ENCODE measurements at regions not wholly inside any gene's neighbourhood (a gene's known extent, or its start where the extent isn't known, plus 50 kb on each side); places are given as distances from the start of the nearest gene placed in this dataset.

GRCh38 chr13:65063753-65064152 lies 2166.4 kb downstream of the PCDH9 start:
- H3K9me3 ChIP-seq (ENCODE audit: control insufficient read depth, insufficient read depth, low read depth, low read length): no peaks in the 10 kb centered on the region
- no peaks in the 10 kb centered on the region for H3K36me3 ChIP-seq (ENCODE audit: control insufficient read depth, insufficient read depth, low read length)
- no peaks in the 10 kb centered on the region for H3K4me1 ChIP-seq (ENCODE audit: control insufficient read depth, insufficient read depth, low read length)
- no peak overlapping the region for H3K27ac ChIP-seq (ENCODE audit: low read depth, low read length)
- no peaks in the 10 kb centered on the region for H3K27me3 ChIP-seq (ENCODE audit: control insufficient read depth, insufficient read depth, low read length)
- H3K9ac ChIP-seq (ENCODE audit: low read length): no peak overlapping the region
- no peak overlapping the region for H3K4me3 ChIP-seq (ENCODE audit: low read depth, low read length)

- H3K9ac ChIP-seq (ENCODE audit: low read length): no peak overlapping the region
- H3K27me3 ChIP-seq (ENCODE audit: control insufficient read depth, insufficient read depth, low read length): no peaks in the 10 kb centered on the region
- no peaks in the 10 kb centered on the region for H3K36me3 ChIP-seq (ENCODE audit: control insufficient read depth, insufficient read depth, low read length)
- no peaks in the 10 kb centered on the region for H3K4me1 ChIP-seq (ENCODE audit: control insufficient read depth, insufficient read depth, low read length)
- no peak overlapping the region for H3K27ac ChIP-seq (ENCODE audit: low read depth, low read length)
- no peaks in the 10 kb centered on the region for H3K9me3 ChIP-seq (ENCODE audit: control insufficient read depth, insufficient read depth, low read depth, low read length)
- no peak overlapping the region for H3K4me3 ChIP-seq (ENCODE audit: low read depth, low read length)
Measured at GRCh38 chr13:65057986-65058385, 2172.2 kb downstream of the PCDH9 start.

DNA sequence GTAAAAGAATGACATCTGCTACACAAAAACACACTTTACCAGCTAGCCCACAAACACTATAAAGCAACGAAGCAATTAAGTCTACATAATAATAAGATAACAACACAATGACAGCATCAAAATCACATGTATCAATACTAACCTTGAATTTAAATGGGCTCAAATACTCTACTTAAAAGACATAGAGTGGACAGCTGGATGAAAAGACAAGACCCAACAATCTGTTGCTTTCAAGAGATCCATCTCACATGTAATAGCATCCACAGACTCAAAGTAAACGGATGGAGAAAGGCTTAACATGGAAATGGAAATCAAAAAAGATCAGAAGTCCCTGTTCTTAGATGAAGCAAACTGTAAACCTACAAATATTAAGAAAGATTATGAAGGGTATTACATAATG lies 2175.9 kb downstream of the PCDH9 start:
- no peaks in the 10 kb centered on the region for H3K4me1 ChIP-seq (ENCODE audit: control insufficient read depth, insufficient read depth, low read length)
- H3K36me3 ChIP-seq (ENCODE audit: control insufficient read depth, insufficient read depth, low read length): no peaks in the 10 kb centered on the region
- H3K9me3 ChIP-seq (ENCODE audit: control insufficient read depth, insufficient read depth, low read depth, low read length): no peaks in the 10 kb centered on the region
- no peak overlapping the region for H3K9ac ChIP-seq (ENCODE audit: low read length)
- no peak overlapping the region for H3K27ac ChIP-seq (ENCODE audit: low read depth, low read length)
- no peak overlapping the region for H3K4me3 ChIP-seq (ENCODE audit: low read depth, low read length)
- H3K27me3 ChIP-seq (ENCODE audit: control insufficient read depth, insufficient read depth, low read length): no peaks in the 10 kb centered on the region

- H3K9ac ChIP-seq (ENCODE audit: low read length): no peak overlapping the region
- no peaks in the 10 kb centered on the region for H3K9me3 ChIP-seq (ENCODE audit: control insufficient read depth, insufficient read depth, low read depth, low read length)
- H3K4me1 ChIP-seq (ENCODE audit: control insufficient read depth, insufficient read depth, low read length): no peaks in the 10 kb centered on the region
- H3K27ac ChIP-seq (ENCODE audit: low read depth, low read length): no peak overlapping the region
- no peaks in the 10 kb centered on the region for H3K27me3 ChIP-seq (ENCODE audit: control insufficient read depth, insufficient read depth, low read length)
- H3K4me3 ChIP-seq (ENCODE audit: low read depth, low read length): no peak overlapping the region
- no peaks in the 10 kb centered on the region for H3K36me3 ChIP-seq (ENCODE audit: control insufficient read depth, insufficient read depth, low read length)
Measured at GRCh38 chr13:65036999-65037398, 2193.1 kb downstream of the PCDH9 start.

DNA sequence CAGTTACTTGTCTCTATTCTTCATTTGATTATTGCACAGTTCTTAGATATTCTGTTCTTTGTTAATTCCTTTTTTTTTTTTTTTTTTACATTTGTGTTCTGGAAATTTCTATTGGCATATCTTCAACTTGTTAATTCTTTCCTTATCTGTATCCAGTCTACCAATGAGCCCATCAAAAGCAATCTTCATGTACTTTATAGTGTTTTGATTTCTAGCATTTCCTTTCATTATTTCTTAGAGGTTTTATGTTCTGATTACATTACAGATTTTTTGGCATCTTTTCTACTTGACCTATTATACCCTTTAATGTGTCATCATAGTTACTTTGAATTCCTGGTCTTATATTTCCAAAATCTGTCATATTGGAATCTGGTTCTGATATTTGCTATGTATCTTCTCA lies 2194.8 kb downstream of the PCDH9 start:
- H3K9me3 ChIP-seq (ENCODE audit: control insufficient read depth, insufficient read depth, low read depth, low read length): no peaks in the 10 kb centered on the region
- no peaks in the 10 kb centered on the region for H3K4me1 ChIP-seq (ENCODE audit: control insufficient read depth, insufficient read depth, low read length)
- no peak overlapping the region for H3K9ac ChIP-seq (ENCODE audit: low read length)
- no peak overlapping the region for H3K27ac ChIP-seq (ENCODE audit: low read depth, low read length)
- H3K4me3 ChIP-seq (ENCODE audit: low read depth, low read length): no peak overlapping the region
- H3K27me3 ChIP-seq (ENCODE audit: control insufficient read depth, insufficient read depth, low read length): no peaks in the 10 kb centered on the region
- no peaks in the 10 kb centered on the region for H3K36me3 ChIP-seq (ENCODE audit: control insufficient read depth, insufficient read depth, low read length)

DNA sequence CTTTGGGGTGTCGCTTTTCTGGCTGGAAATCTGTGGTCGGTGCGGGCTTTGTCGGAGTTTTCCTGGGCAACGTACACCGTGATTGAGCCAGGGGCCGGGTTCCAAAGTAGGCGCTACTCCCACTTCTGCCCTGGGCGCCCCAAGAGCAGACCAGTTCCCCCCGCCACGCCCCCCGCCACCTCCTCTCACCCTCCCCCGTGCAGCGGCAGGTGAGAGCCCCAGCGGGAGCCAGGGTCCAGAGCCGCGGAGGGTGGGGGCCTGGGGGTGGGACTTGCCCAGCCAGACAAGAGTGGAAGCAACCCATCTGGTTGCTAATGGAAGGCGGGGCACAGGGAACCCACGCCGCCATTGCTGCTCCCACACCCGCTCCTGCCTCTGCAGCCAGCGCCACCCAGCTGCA lies 2195.9 kb downstream of the PCDH9 start:
- H3K9me3 ChIP-seq (ENCODE audit: control insufficient read depth, insufficient read depth, low read depth, low read length): no peaks in the 10 kb centered on the region
- H3K27me3 ChIP-seq (ENCODE audit: control insufficient read depth, insufficient read depth, low read length): no peaks in the 10 kb centered on the region
- no peak overlapping the region for H3K9ac ChIP-seq (ENCODE audit: low read length)
- no peak overlapping the region for H3K27ac ChIP-seq (ENCODE audit: low read depth, low read length)
- H3K4me1 ChIP-seq (ENCODE audit: control insufficient read depth, insufficient read depth, low read length): no peaks in the 10 kb centered on the region
- H3K4me3 ChIP-seq (ENCODE audit: low read depth, low read length): no peak overlapping the region
- H3K36me3 ChIP-seq (ENCODE audit: control insufficient read depth, insufficient read depth, low read length): no peaks in the 10 kb centered on the region

DNA sequence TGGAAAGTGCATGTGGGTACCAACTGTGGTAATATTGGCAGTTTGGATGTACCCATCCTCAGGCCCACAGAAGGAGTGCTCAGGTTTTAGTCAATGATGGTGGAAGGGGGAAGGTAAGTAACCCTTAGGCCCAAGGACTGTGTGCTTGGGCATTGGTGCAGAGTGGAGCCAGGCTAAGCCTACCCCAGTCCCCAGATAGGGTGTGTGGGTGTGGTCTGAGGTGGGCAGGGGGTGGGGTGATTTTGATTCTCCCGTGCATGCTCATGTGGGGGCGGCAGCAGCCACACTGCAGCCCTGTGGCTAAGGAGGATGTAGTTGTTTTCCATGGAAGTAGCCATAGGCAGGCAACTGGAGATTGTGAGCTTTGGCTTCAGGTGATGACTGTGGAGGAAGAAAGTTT lies 2197.3 kb downstream of the PCDH9 start:
- no peaks in the 10 kb centered on the region for H3K27me3 ChIP-seq (ENCODE audit: control insufficient read depth, insufficient read depth, low read length)
- no peaks in the 10 kb centered on the region for H3K4me1 ChIP-seq (ENCODE audit: control insufficient read depth, insufficient read depth, low read length)
- no peaks in the 10 kb centered on the region for H3K9me3 ChIP-seq (ENCODE audit: control insufficient read depth, insufficient read depth, low read depth, low read length)
- H3K27ac ChIP-seq (ENCODE audit: low read depth, low read length): no peak overlapping the region
- H3K4me3 ChIP-seq (ENCODE audit: low read depth, low read length): no peak overlapping the region
- H3K36me3 ChIP-seq (ENCODE audit: control insufficient read depth, insufficient read depth, low read length): no peaks in the 10 kb centered on the region
- H3K9ac ChIP-seq (ENCODE audit: low read length): no peak overlapping the region

DNA sequence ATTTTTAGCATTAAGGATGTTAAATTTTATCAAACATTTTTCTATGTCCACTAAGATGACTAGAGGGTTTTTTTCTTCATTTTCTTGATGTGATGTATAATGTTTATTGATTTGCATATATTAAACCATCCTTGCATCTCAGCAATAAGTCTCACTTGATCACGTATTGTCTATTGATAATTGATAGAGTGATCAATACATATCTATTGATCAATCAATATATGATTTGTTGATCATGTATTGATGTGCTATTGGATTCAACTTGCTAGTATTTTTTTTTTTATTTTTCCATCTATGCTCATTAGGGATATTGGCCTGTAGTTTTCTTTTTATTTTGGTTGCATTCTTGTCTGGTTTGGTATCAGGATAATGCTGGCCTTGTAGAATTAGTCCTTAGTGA lies 2202.0 kb downstream of the PCDH9 start:
- H3K4me1 ChIP-seq (ENCODE audit: control insufficient read depth, insufficient read depth, low read length): no peaks in the 10 kb centered on the region
- H3K9me3 ChIP-seq (ENCODE audit: control insufficient read depth, insufficient read depth, low read depth, low read length): no peaks in the 10 kb centered on the region
- H3K4me3 ChIP-seq (ENCODE audit: low read depth, low read length): no peak overlapping the region
- H3K27me3 ChIP-seq (ENCODE audit: control insufficient read depth, insufficient read depth, low read length): no peaks in the 10 kb centered on the region
- no peak overlapping the region for H3K27ac ChIP-seq (ENCODE audit: low read depth, low read length)
- H3K36me3 ChIP-seq (ENCODE audit: control insufficient read depth, insufficient read depth, low read length): no peaks in the 10 kb centered on the region
- H3K9ac ChIP-seq (ENCODE audit: low read length): no peak overlapping the region

- Histone ChIP-seq H3K27ac (ENCODE audit: low read depth, low read length) (no peak overlapping the region), H3K27me3 (ENCODE audit: control insufficient read depth, insufficient read depth, low read length) (no peaks in the 10 kb centered on the region), H3K36me3 (ENCODE audit: control insufficient read depth, insufficient read depth, low read length) (no peaks in the 10 kb centered on the region), H3K9me3 (ENCODE audit: control insufficient read depth, insufficient read depth, low read depth, low read length) (no peaks in the 10 kb centered on the region), H3K4me1 (ENCODE audit: control insufficient read depth, insufficient read depth, low read length) (no peaks in the 10 kb centered on the region), H3K9ac (ENCODE audit: low read length) (no peak overlapping the region), H3K4me3 (ENCODE audit: low read depth, low read length) (no peak overlapping the region)
Measured at GRCh38 chr13:65026505-65026904, 2203.6 kb downstream of the PCDH9 start.

DNA sequence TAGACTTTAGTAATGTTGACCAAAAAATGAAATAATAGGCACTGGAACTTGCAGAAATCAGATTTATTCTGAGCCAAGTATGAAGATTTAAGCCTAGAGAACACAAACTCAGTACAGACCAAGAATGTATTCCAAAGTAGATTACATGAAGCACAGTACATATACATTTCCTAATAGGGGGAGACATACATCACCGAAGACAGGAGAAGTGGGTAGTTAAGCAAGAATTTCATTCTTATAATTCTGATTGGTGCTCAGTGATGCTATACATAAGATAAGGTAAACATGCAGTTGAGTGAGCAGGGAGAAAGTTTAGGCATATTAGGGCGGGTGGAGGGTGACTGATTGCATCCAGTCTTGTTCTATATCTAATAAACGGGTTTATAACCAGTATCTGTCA lies 2218.8 kb downstream of the PCDH9 start:
- Histone ChIP-seq H3K4me1 (ENCODE audit: control insufficient read depth, insufficient read depth, low read length) (0 out of 2 replicates have a peak, but pooled peaks cover 3% of the 10 kb centered on the region), H3K36me3 (ENCODE audit: control insufficient read depth, insufficient read depth, low read length) (no peaks in the 10 kb centered on the region), H3K9me3 (ENCODE audit: control insufficient read depth, insufficient read depth, low read depth, low read length) (no peaks in the 10 kb centered on the region), H3K4me3 (ENCODE audit: low read depth, low read length) (no peak overlapping the region), H3K27me3 (ENCODE audit: control insufficient read depth, insufficient read depth, low read length) (peaks cover 8% of the 10 kb centered on the region; the same call in 1 of the 2 replicates), H3K27ac (ENCODE audit: low read depth, low read length) (no peak overlapping the region), H3K9ac (ENCODE audit: low read length) (no peak overlapping the region)

DNA sequence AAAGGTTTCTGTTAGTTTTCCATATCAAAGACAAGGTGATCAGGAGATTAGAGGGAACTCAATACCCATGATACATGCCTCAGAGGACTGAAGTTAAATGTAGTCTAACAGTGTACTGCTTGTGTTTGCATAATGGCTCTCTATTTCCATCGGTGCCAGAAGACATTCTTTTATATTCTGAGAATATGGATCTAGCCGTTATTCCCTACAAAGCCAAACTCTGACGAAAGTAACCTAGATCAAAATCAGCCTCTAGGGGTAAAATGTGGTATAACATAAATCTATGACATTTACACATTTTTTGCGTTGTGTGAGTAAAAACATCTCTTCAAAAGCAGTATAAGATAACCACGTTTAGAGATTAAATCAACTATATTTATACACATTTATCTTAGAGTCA lies 2232.7 kb downstream of the PCDH9 start:
- no peaks in the 10 kb centered on the region for H3K27me3 ChIP-seq (ENCODE audit: control insufficient read depth, insufficient read depth, low read length)
- no peak overlapping the region for H3K9ac ChIP-seq (ENCODE audit: low read length)
- no peaks in the 10 kb centered on the region for H3K9me3 ChIP-seq (ENCODE audit: control insufficient read depth, insufficient read depth, low read depth, low read length)
- H3K4me1 ChIP-seq (ENCODE audit: control insufficient read depth, insufficient read depth, low read length): peaks cover 3% of the 10 kb centered on the region; the same call in 1 of the 2 replicates
- no peaks in the 10 kb centered on the region for H3K36me3 ChIP-seq (ENCODE audit: control insufficient read depth, insufficient read depth, low read length)
- H3K4me3 ChIP-seq (ENCODE audit: low read depth, low read length): no peak overlapping the region
- no peak overlapping the region for H3K27ac ChIP-seq (ENCODE audit: low read depth, low read length)

DNA sequence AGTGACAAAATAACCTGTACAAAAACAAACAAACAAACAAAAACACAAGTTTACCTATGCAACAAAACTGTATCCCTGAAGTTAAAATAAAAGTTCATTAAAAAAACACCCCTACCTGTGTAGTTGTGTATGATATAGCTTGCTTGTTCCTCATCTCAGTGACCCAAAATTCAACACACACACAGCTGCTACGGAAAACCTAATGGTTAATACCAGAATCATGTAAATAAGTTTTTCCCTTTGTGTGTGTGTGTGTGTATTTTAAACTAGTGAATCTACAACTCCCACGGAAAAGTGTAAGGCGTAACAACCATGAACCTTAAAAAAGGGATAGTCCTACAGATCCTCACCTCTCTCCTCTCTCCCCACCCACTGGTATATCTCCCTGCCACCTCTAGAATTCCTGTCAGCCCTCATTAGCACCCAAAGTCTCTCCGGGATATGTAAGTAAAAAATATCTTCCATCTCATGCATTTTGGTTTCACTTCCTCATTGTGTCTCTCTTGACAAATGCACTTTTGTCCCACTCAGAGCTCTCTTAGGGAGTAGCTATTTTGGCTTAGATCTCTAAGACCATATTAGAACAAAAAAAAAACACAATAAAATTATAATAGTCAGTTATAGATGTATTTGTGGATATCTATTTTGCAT lies 2236.5 kb downstream of the PCDH9 start:
- no peaks in the 10 kb centered on the region for H3K36me3 ChIP-seq (ENCODE audit: control insufficient read depth, insufficient read depth, low read length)
- H3K27ac ChIP-seq (ENCODE audit: low read depth, low read length): no peak overlapping the region
- H3K4me1 ChIP-seq (ENCODE audit: control insufficient read depth, insufficient read depth, low read length): no peaks in the 10 kb centered on the region
- H3K4me3 ChIP-seq (ENCODE audit: low read depth, low read length): no peak overlapping the region
- no peaks in the 10 kb centered on the region for H3K27me3 ChIP-seq (ENCODE audit: control insufficient read depth, insufficient read depth, low read length)
- H3K9ac ChIP-seq (ENCODE audit: low read length): no peak overlapping the region
- no peaks in the 10 kb centered on the region for H3K9me3 ChIP-seq (ENCODE audit: control insufficient read depth, insufficient read depth, low read depth, low read length)
